DND-41 (cell line): ENCODE measurements at regions not wholly inside any gene's neighbourhood (a gene's known extent, or its start where the extent isn't known, plus 50 kb on each side); places are given as distances from the start of the nearest gene placed in this dataset.

Experiments
- EZH2 ChIP-seq: IDR thresholded peaks from 3 replicates; pipeline ENCODE4 v1.6.1; 2012; ENCODE audit warnings: borderline replicate concordance, low read depth, mild to moderate bottlenecking, moderate library complexity, low read length, inconsistent platforms; ENCODE audit not compliant: severe bottlenecking
- TF ChIP-seq, protein P1 (sequence below): IDR thresholded peaks from 2 replicates; pipeline ENCODE4 v1.5.1; 2012; ENCODE audit warnings: borderline replicate concordance, low read length, moderate library complexity, mild to moderate bottlenecking; ENCODE audit not compliant: poor library complexity, severe bottlenecking; ENCODE audit errors: extremely low read depth

- TF ChIP-seq, protein P1, sequence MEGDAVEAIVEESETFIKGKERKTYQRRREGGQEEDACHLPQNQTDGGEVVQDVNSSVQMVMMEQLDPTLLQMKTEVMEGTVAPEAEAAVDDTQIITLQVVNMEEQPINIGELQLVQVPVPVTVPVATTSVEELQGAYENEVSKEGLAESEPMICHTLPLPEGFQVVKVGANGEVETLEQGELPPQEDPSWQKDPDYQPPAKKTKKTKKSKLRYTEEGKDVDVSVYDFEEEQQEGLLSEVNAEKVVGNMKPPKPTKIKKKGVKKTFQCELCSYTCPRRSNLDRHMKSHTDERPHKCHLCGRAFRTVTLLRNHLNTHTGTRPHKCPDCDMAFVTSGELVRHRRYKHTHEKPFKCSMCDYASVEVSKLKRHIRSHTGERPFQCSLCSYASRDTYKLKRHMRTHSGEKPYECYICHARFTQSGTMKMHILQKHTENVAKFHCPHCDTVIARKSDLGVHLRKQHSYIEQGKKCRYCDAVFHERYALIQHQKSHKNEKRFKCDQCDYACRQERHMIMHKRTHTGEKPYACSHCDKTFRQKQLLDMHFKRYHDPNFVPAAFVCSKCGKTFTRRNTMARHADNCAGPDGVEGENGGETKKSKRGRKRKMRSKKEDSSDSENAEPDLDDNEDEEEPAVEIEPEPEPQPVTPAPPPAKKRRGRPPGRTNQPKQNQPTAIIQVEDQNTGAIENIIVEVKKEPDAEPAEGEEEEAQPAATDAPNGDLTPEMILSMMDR = no peak
- TF ChIP-seq EZH2 = no peak
Observed at GRCh38 chr10:78629773-78630172, 439.0 kb upstream of the ZMIZ1 start.
